ENCODE measurements at regions not wholly inside any gene's neighbourhood (a gene's known extent, or its start where the extent isn't known, plus 50 kb on each side); places are given as distances from the start of the nearest gene placed in this dataset.

DNA sequence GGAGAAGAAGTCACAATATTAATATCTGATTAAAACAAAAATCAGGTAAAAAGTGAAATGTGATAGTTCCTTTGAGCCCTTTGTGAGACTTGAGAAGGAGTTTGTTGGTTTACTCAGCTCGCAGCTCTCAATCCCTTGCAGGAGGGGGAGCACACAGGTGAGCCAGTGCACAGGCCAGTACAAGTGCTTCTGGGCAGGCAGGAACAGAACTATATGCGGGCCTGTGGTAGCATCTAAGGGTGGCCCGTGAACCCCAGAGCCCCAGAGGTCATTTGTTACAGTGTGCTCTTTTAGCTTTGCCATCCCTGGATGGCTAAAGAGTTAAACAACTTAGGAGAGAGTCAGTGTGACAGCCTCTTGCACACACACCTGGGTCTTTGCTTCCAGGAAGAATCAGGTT lies 215.3 kb upstream of the EDIL3 start:
- Histone ChIP-seq H3K4me3 (ENCODE audit: low read depth in 1 of 3, low read length in 3 of 3) (no peak overlapping the region), H3K27ac (ENCODE audit: low read depth in 1 of 3, low read length in 2 of 3) (no peak overlapping the region), H3K36me3 (ENCODE audit: control insufficient read depth in 3 of 3, insufficient read depth in 2 of 3, low read depth in 1 of 3, low read length in 3 of 3) (no peaks in the 10 kb centered on the region), H3K9me3 (ENCODE audit: control insufficient read depth in 2 of 2, insufficient read depth in 1 of 2, low read depth in 1 of 2, low read length in 1 of 2) (no peaks in the 10 kb centered on the region), H3K4me1 (ENCODE audit: control insufficient read depth in 3 of 3, insufficient read depth in 2 of 3, low read depth in 1 of 3, low read length in 2 of 3) (no peaks in the 10 kb centered on the region), H3K27me3 (ENCODE audit: control insufficient read depth in 3 of 3, insufficient read depth in 3 of 3, low read length in 3 of 3) (no peaks in the 10 kb centered on the region)
- DNase-seq (no peak), FAIRE-seq (no peak)
- WGBS, 3 donors = 56 to 79% (median 74%) methylated on average over 3 of the region's 3 CpGs

- FAIRE-seq (no peak), DNase-seq (no peak)
- Histone ChIP-seq H3K27me3 (ENCODE audit: control insufficient read depth in 3 of 3, insufficient read depth in 3 of 3, low read length in 3 of 3) (no peaks in the 10 kb centered on the region), H3K36me3 (ENCODE audit: control insufficient read depth in 3 of 3, insufficient read depth in 2 of 3, low read depth in 1 of 3, low read length in 3 of 3) (no peaks in the 10 kb centered on the region), H3K4me3 (ENCODE audit: low read depth in 1 of 3, low read length in 3 of 3) (no peak overlapping the region), H3K27ac (ENCODE audit: low read depth in 1 of 3, low read length in 2 of 3) (no peak overlapping the region), H3K4me1 (ENCODE audit: control insufficient read depth in 3 of 3, insufficient read depth in 2 of 3, low read depth in 1 of 3, low read length in 2 of 3) (no peaks in the 10 kb centered on the region), H3K9me3 (ENCODE audit: control insufficient read depth in 2 of 2, insufficient read depth in 1 of 2, low read depth in 1 of 2, low read length in 1 of 2) (no peaks in the 10 kb centered on the region)
- 59 to 70% (median 64%) methylated on average over 2 of the region's 2 CpGs for WGBS, 3 donors
Observed at GRCh38 chr5:84597904-84598303, 213.2 kb upstream of the EDIL3 start.

GRCh38 chr5:84590629-84591028 lies 205.9 kb upstream of the EDIL3 start:
- H3K27me3 ChIP-seq (ENCODE audit: control insufficient read depth in 3 of 3, insufficient read depth in 3 of 3, low read length in 3 of 3) = no peaks in the 10 kb centered on the region
- DNase-seq (no peak), FAIRE-seq (no peak)
- no peaks in the 10 kb centered on the region for H3K36me3 ChIP-seq (ENCODE audit: control insufficient read depth in 3 of 3, insufficient read depth in 2 of 3, low read depth in 1 of 3, low read length in 3 of 3)
- WGBS, 3 donors = 85 to 91% (median 89%) methylated on average over 3 of the region's 3 CpGs
- no peaks in the 10 kb centered on the region for H3K9me3 ChIP-seq (ENCODE audit: control insufficient read depth in 2 of 2, insufficient read depth in 1 of 2, low read depth in 1 of 2, low read length in 1 of 2)
- no peaks in the 10 kb centered on the region for H3K4me1 ChIP-seq (ENCODE audit: control insufficient read depth in 3 of 3, insufficient read depth in 2 of 3, low read depth in 1 of 3, low read length in 2 of 3)
- H3K27ac ChIP-seq (ENCODE audit: low read depth in 1 of 3, low read length in 2 of 3) = no peak overlapping the region
- H3K4me3 ChIP-seq (ENCODE audit: low read depth in 1 of 3, low read length in 3 of 3) = no peak overlapping the region

DNA sequence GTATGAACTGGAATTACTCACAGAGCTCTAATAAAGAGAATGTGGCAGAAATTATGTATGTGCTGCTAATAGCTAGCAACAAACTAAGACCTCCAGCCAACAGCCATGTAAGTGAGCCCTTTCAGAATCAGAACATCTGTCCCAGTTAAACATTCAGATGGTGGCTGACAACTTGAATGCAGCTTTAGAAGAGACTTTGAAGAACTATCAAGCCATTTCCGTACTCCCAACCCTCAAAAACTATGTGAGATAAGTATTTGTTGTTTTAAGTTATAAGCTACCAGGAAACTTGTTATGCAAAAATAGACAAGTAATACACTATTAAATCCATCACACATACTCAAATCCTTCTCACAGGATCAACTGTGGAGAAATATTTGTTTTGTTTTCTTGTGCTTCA lies 205.2 kb upstream of the EDIL3 start:
- DNase-seq (no peak), FAIRE-seq (no peak)
- 56 to 73% (median 67%) methylated on average over 1 of the region's 1 CpG for WGBS, 3 donors
- Histone ChIP-seq H3K4me1 (ENCODE audit: control insufficient read depth in 3 of 3, insufficient read depth in 2 of 3, low read depth in 1 of 3, low read length in 2 of 3) (no peaks in the 10 kb centered on the region), H3K4me3 (ENCODE audit: low read depth in 1 of 3, low read length in 3 of 3) (no peak overlapping the region), H3K36me3 (ENCODE audit: control insufficient read depth in 3 of 3, insufficient read depth in 2 of 3, low read depth in 1 of 3, low read length in 3 of 3) (no peaks in the 10 kb centered on the region), H3K9me3 (ENCODE audit: control insufficient read depth in 2 of 2, insufficient read depth in 1 of 2, low read depth in 1 of 2, low read length in 1 of 2) (no peaks in the 10 kb centered on the region), H3K27me3 (ENCODE audit: control insufficient read depth in 3 of 3, insufficient read depth in 3 of 3, low read length in 3 of 3) (no peaks in the 10 kb centered on the region), H3K27ac (ENCODE audit: low read depth in 1 of 3, low read length in 2 of 3) (no peak overlapping the region)

DNA sequence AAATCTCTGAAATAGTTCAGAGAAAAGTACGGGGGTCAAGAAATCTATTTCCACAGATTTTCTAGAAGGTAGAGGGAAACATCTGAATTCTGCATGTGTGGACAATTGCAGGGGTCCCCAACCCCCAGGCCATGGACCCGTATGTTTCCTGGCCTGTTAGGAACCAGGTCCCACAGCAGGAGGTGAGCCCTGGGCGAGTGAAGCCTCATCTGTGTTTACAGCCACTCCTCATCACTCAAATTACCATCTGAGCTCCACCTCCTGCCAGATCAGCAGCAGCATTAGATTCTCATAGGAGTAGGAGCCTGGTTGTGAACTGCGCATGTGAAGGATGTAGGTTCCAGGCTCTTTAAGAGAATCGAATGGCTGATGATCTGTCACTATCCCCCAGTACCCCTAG lies 200.5 kb upstream of the EDIL3 start:
- FAIRE-seq (no peak), DNase-seq (no peak)
- no peak overlapping the region for H3K27ac ChIP-seq (ENCODE audit: low read depth in 1 of 3, low read length in 2 of 3)
- H3K4me1 ChIP-seq (ENCODE audit: control insufficient read depth in 3 of 3, insufficient read depth in 2 of 3, low read depth in 1 of 3, low read length in 2 of 3) = no peaks in the 10 kb centered on the region
- H3K27me3 ChIP-seq (ENCODE audit: control insufficient read depth in 3 of 3, insufficient read depth in 3 of 3, low read length in 3 of 3) = no peaks in the 10 kb centered on the region
- no peak overlapping the region for H3K4me3 ChIP-seq (ENCODE audit: low read depth in 1 of 3, low read length in 3 of 3)
- no peaks in the 10 kb centered on the region for H3K36me3 ChIP-seq (ENCODE audit: control insufficient read depth in 3 of 3, insufficient read depth in 2 of 3, low read depth in 1 of 3, low read length in 3 of 3)
- WGBS, 3 donors = 69 to 78% (median 75%) methylated on average over 5 of the region's 5 CpGs
- no peaks in the 10 kb centered on the region for H3K9me3 ChIP-seq (ENCODE audit: control insufficient read depth in 2 of 2, insufficient read depth in 1 of 2, low read depth in 1 of 2, low read length in 1 of 2)

GRCh38 chr5:84578226-84578625 lies 193.5 kb upstream of the EDIL3 start:
- WGBS, 3 donors = 74 to 90% (median 75%) methylated on average over 5 of the region's 5 CpGs
- DNase-seq (no peak), FAIRE-seq (no peak)
- Histone ChIP-seq H3K4me1 (ENCODE audit: control insufficient read depth in 3 of 3, insufficient read depth in 2 of 3, low read depth in 1 of 3, low read length in 2 of 3) (no peaks in the 10 kb centered on the region), H3K27ac (ENCODE audit: low read depth in 1 of 3, low read length in 2 of 3) (no peak overlapping the region), H3K36me3 (ENCODE audit: control insufficient read depth in 3 of 3, insufficient read depth in 2 of 3, low read depth in 1 of 3, low read length in 3 of 3) (no peaks in the 10 kb centered on the region), H3K9me3 (ENCODE audit: control insufficient read depth in 2 of 2, insufficient read depth in 1 of 2, low read depth in 1 of 2, low read length in 1 of 2) (no peaks in the 10 kb centered on the region), H3K27me3 (ENCODE audit: control insufficient read depth in 3 of 3, insufficient read depth in 3 of 3, low read length in 3 of 3) (no peaks in the 10 kb centered on the region), H3K4me3 (ENCODE audit: low read depth in 1 of 3, low read length in 3 of 3) (no peak overlapping the region)

GRCh38 chr5:84573017-84573712 lies 188.5 kb upstream of the EDIL3 start:
- no peak for DNase-seq
- FAIRE-seq = no peak
- no peak overlapping the region for H3K4me3 ChIP-seq (ENCODE audit: low read depth in 1 of 3, low read length in 3 of 3)
- H3K9me3 ChIP-seq (ENCODE audit: control insufficient read depth in 2 of 2, insufficient read depth in 1 of 2, low read depth in 1 of 2, low read length in 1 of 2) = no peaks in the 10 kb centered on the region
- 51 to 77% (median 66%) methylated on average over 3 of the region's 3 CpGs for WGBS, 3 donors
- H3K27ac ChIP-seq (ENCODE audit: low read depth in 1 of 3, low read length in 2 of 3) = no peak overlapping the region
- H3K4me1 ChIP-seq (ENCODE audit: control insufficient read depth in 3 of 3, insufficient read depth in 2 of 3, low read depth in 1 of 3, low read length in 2 of 3) = no peaks in the 10 kb centered on the region
- no peaks in the 10 kb centered on the region for H3K27me3 ChIP-seq (ENCODE audit: control insufficient read depth in 3 of 3, insufficient read depth in 3 of 3, low read length in 3 of 3)
- H3K36me3 ChIP-seq (ENCODE audit: control insufficient read depth in 3 of 3, insufficient read depth in 2 of 3, low read depth in 1 of 3, low read length in 3 of 3) = no peaks in the 10 kb centered on the region

DNA sequence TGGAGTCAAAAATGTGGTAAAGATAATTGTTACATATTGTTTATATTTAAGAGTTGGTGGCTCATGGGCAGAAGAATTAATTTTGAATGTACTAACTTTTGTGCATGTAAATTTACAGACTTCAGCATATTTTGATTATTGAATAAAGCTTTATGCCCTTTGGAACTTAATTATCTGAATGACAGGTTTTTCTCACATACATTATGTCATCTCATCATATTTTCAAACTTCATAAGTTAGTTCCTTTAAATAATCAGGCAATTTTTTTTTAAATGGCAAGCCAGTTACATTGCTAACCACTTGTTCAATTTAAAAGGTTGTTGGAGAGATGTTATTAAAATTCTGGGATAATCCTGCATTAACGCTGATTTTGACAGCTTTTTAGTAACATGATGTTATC lies 184.6 kb upstream of the EDIL3 start:
- WGBS, 3 donors = 79 to 88% (median 84%) methylated on average over 1 of the region's 1 CpG
- H3K27me3 ChIP-seq (ENCODE audit: control insufficient read depth in 3 of 3, insufficient read depth in 3 of 3, low read length in 3 of 3) = no peaks in the 10 kb centered on the region
- DNase-seq (no peak), FAIRE-seq (no peak)
- no peaks in the 10 kb centered on the region for H3K4me1 ChIP-seq (ENCODE audit: control insufficient read depth in 3 of 3, insufficient read depth in 2 of 3, low read depth in 1 of 3, low read length in 2 of 3)
- no peak overlapping the region for H3K4me3 ChIP-seq (ENCODE audit: low read depth in 1 of 3, low read length in 3 of 3)
- no peaks in the 10 kb centered on the region for H3K9me3 ChIP-seq (ENCODE audit: control insufficient read depth in 2 of 2, insufficient read depth in 1 of 2, low read depth in 1 of 2, low read length in 1 of 2)
- H3K27ac ChIP-seq (ENCODE audit: low read depth in 1 of 3, low read length in 2 of 3) = no peak overlapping the region
- no peaks in the 10 kb centered on the region for H3K36me3 ChIP-seq (ENCODE audit: control insufficient read depth in 3 of 3, insufficient read depth in 2 of 3, low read depth in 1 of 3, low read length in 3 of 3)

DNA sequence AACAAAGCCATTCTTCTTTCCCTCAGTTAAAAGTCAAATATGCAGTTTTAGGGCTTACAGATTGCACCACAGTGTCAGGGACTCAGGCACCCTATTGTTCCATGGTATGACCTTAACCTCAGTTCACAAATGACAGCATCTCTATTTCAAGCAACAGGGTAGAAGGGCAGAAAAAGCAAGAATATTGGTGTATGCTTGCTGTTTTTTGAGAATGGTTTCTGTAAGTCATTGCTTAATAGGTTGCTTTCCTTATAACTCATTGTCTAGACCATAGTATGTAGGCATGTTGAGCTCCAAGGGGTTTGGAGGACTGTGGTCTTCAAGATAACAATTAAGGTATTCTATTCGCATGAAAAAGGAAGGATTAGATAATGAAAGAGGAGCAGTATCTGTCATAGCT lies 183.5 kb upstream of the EDIL3 start:
- Histone ChIP-seq H3K27me3 (ENCODE audit: control insufficient read depth in 3 of 3, insufficient read depth in 3 of 3, low read length in 3 of 3) (no peaks in the 10 kb centered on the region), H3K4me3 (ENCODE audit: low read depth in 1 of 3, low read length in 3 of 3) (no peak overlapping the region), H3K4me1 (ENCODE audit: control insufficient read depth in 3 of 3, insufficient read depth in 2 of 3, low read depth in 1 of 3, low read length in 2 of 3) (no peaks in the 10 kb centered on the region), H3K27ac (ENCODE audit: low read depth in 1 of 3, low read length in 2 of 3) (no peak overlapping the region), H3K9me3 (ENCODE audit: control insufficient read depth in 2 of 2, insufficient read depth in 1 of 2, low read depth in 1 of 2, low read length in 1 of 2) (no peaks in the 10 kb centered on the region), H3K36me3 (ENCODE audit: control insufficient read depth in 3 of 3, insufficient read depth in 2 of 3, low read depth in 1 of 3, low read length in 3 of 3) (no peaks in the 10 kb centered on the region)
- WGBS, 3 donors = 58 to 78% (median 67%) methylated on average over 1 of the region's 1 CpG
- no peak for FAIRE-seq
- no peak for DNase-seq
